Adrenal gland (tissue), 5 donors: ENCODE measurements at regions not wholly inside any gene's neighbourhood (a gene's known extent, or its start where the extent isn't known, plus 50 kb on each side); places are given as distances from the start of the nearest gene placed in this dataset.

Source experiments
- POLR2A ChIP-seq, 2 donors: fragments of 450-650 bp; IDR thresholded peaks; one replicate each; pipeline ENCODE4 v1.6.1; 2017; ENCODE audit warnings: antibody characterized with exemption in 2 of 2, mild to moderate bottlenecking in 2 of 2, moderate library complexity in 1 of 2
- TF ChIP-seq, protein P1 (sequence below), 6 experiments: fragments of 450-650 bp in 4 of 6; fragments of 200-600 bp in 2 of 6; sonication (generic) in 1 of 6; IDR thresholded peaks; 1 replicate in 5 of 6; 2 replicates in 1 of 6; pipeline versions ENCODE4 v1.5.1 to v1.8.0; 2016 to 2021; ENCODE audit warnings: antibody characterized with exemption in 6 of 6, mild to moderate bottlenecking in 2 of 6, moderate library complexity in 1 of 6
- donor health status: DM: no; HTN: no; CAD: no.

GRCh38 chr3:87797872-87798566 is 260.8 kb downstream of the CGGBP1 start:
- TF ChIP-seq, protein P1, sequence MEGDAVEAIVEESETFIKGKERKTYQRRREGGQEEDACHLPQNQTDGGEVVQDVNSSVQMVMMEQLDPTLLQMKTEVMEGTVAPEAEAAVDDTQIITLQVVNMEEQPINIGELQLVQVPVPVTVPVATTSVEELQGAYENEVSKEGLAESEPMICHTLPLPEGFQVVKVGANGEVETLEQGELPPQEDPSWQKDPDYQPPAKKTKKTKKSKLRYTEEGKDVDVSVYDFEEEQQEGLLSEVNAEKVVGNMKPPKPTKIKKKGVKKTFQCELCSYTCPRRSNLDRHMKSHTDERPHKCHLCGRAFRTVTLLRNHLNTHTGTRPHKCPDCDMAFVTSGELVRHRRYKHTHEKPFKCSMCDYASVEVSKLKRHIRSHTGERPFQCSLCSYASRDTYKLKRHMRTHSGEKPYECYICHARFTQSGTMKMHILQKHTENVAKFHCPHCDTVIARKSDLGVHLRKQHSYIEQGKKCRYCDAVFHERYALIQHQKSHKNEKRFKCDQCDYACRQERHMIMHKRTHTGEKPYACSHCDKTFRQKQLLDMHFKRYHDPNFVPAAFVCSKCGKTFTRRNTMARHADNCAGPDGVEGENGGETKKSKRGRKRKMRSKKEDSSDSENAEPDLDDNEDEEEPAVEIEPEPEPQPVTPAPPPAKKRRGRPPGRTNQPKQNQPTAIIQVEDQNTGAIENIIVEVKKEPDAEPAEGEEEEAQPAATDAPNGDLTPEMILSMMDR (IDR thresholded peaks at IDR 0.05), result no peak
- TF ChIP-seq POLR2A (IDR thresholded peaks at IDR 0.05), result no peak
